IMR-90 (cell line): ENCODE measurements at regions not wholly inside any gene's neighbourhood (a gene's known extent, or its start where the extent isn't known, plus 50 kb on each side); places are given as distances from the start of the nearest gene placed in this dataset.
"Not testable (repeated sequence)": the region's sequence is repeated elsewhere in the genome, so short reads cannot be mapped to it uniquely, and the experiment has no call there.

Experiments used
- ATAC-seq: fragments of 200-7000 bp; cut with Tn5 transposase; 2 replicates; pipeline ENCODE4 v1.9.1; 2020; ENCODE audit warnings: low read depth, mild to moderate bottlenecking, moderate library complexity
- BruUV-seq: library from RNA; stranded (reverse); fragments of 400-500 nt; replicated peaks from 2 replicates; lab custom pipeline; 2021; lab: Mats Ljungman, UMichigan
- CTCF ChIA-PET: fragments of 300-600 bp; formaldehyde crosslinking; extraction: SDS; loops from one replicate; lab custom pipeline; 2021; ENCODE audit warnings: antibody characterized with exemption; lab: Yijun Ruan, JAX
- POLR2A ChIA-PET: fragments of 300-600 bp; sonication (Branson Sonifier 250); formaldehyde crosslinking; loops from one replicate; lab custom pipeline; 2022; ENCODE audit warnings: antibody characterized with exemption; ENCODE audit not compliant: unreplicated experiment; lab: Charles Lee
- DNase-seq: peaks from one replicate; pipeline ENCODE4 v3.0.0; 2013
- H2AFZ ChIP-seq: replicated peaks from 2 replicates; pipeline ENCODE3; 2013; ENCODE audit warnings: low read length, mild to moderate bottlenecking; ENCODE audit not compliant: poor library complexity
- H2AK5ac ChIP-seq: 2 replicates; pipeline ENCODE4 v1.6.1; 2013; ENCODE audit warnings: low read depth, low read length, inconsistent platforms
- H2AK9ac ChIP-seq: replicated peaks from 2 replicates; pipeline ENCODE3; 2013; ENCODE audit warnings: mild to moderate bottlenecking, low read depth, low read length, moderate library complexity; ENCODE audit not compliant: poor library complexity
- H2BK120ac ChIP-seq: 2 replicates; pipeline ENCODE4 v1.6.1; 2013; ENCODE audit warnings: low read depth, low read length, inconsistent platforms
- H2BK15ac ChIP-seq: 3 replicates; pipeline ENCODE4 v1.6.1; 2013; ENCODE audit warnings: low read depth, low read length, inconsistent platforms
- H2BK20ac ChIP-seq: 2 replicates; pipeline ENCODE4 v1.6.1; 2013; ENCODE audit warnings: low read depth, mild to moderate bottlenecking, inconsistent platforms, low read length, moderate library complexity
- H2BK5ac ChIP-seq: 2 replicates; pipeline ENCODE4 v1.6.1; 2013; ENCODE audit warnings: mild to moderate bottlenecking, low read depth, low read length, inconsistent platforms; ENCODE audit not compliant: poor library complexity, severe bottlenecking
- H3K14ac ChIP-seq: replicated peaks from 2 replicates; pipeline ENCODE4 v1.6.1; 2013; ENCODE audit warnings: low read depth, low read length, inconsistent platforms
- H3K18ac ChIP-seq: 2 replicates; pipeline ENCODE4 v1.6.1; 2013; ENCODE audit warnings: low read depth, low read length, control low read depth
- H3K23ac ChIP-seq: 2 replicates; pipeline ENCODE4 v1.6.1; 2013; ENCODE audit warnings: low read depth, low read length, inconsistent platforms
- H3K27ac ChIP-seq: 2 replicates; pipeline ENCODE4 v1.5.1; 2013; ENCODE audit warnings: mild to moderate bottlenecking, control low read depth, low read length; ENCODE audit not compliant: insufficient read depth
- H3K27me3 ChIP-seq: 2 replicates; pipeline ENCODE4 v1.6.1; 2013; ENCODE audit warnings: low read length; ENCODE audit not compliant: control insufficient read depth, insufficient read depth
- H3K36me3 ChIP-seq: 2 replicates; pipeline ENCODE4 v1.6.1; 2013; ENCODE audit warnings: low read length, mixed read lengths; ENCODE audit not compliant: control insufficient read depth, insufficient read depth
- H3K4ac ChIP-seq: 2 replicates; pipeline ENCODE4 v1.6.1; 2013; ENCODE audit warnings: low read depth, low read length, inconsistent platforms
- H3K4me1 ChIP-seq: 2 replicates; pipeline ENCODE4 v1.6.1; 2013; ENCODE audit warnings: low read length, mixed read lengths; ENCODE audit not compliant: control insufficient read depth, insufficient read depth
- H3K4me2 ChIP-seq: 2 replicates; pipeline ENCODE4 v1.6.1; 2013; ENCODE audit warnings: low read depth, mild to moderate bottlenecking, control low read depth, low read length, moderate library complexity
- H3K4me3 ChIP-seq: 2 replicates; pipeline ENCODE4 v1.5.1; 2013; ENCODE audit warnings: low read depth, mild to moderate bottlenecking, control low read depth, low read length, moderate library complexity; ENCODE audit not compliant: insufficient read depth
- H3K56ac ChIP-seq: 2 replicates; pipeline ENCODE4 v1.6.1; 2013; ENCODE audit warnings: low read length, inconsistent platforms; ENCODE audit not compliant: insufficient read depth; ENCODE audit errors: extremely low read depth
- H3K79me1 ChIP-seq, 2 experiments: 2 replicates each; pipeline ENCODE4 v1.6.1; 2013; ENCODE audit warnings: low read length in 2 of 2, inconsistent platforms in 1 of 2, low read depth in 1 of 2
- H3K9ac ChIP-seq: 2 replicates; pipeline ENCODE4 v1.6.1; 2013; ENCODE audit warnings: low read depth, low read length, control low read depth
- H3K9me1 ChIP-seq: 2 replicates; pipeline ENCODE4 v1.6.1; 2013; ENCODE audit warnings: low read length, inconsistent platforms; ENCODE audit not compliant: insufficient read depth
- H3K9me3 ChIP-seq: 2 replicates; pipeline ENCODE4 v1.6.1; 2013; ENCODE audit warnings: low read length; ENCODE audit not compliant: control insufficient read depth, insufficient read depth
- H4K20me1 ChIP-seq: 2 replicates; pipeline ENCODE4 v1.6.1; 2013; ENCODE audit warnings: low read length, inconsistent platforms; ENCODE audit not compliant: insufficient read depth
- H4K5ac ChIP-seq: 2 replicates; pipeline ENCODE4 v1.6.1; 2013; ENCODE audit warnings: mild to moderate bottlenecking, low read depth, low read length, control low read depth
- H4K8ac ChIP-seq, 2 experiments: 2 replicates each; pipeline ENCODE4 v1.6.1; 2013; ENCODE audit warnings: low read depth in 2 of 2, low read length in 2 of 2, control low read depth in 1 of 2, inconsistent platforms in 1 of 2
- H4K91ac ChIP-seq: 2 replicates; pipeline ENCODE4 v1.6.1; 2013; ENCODE audit warnings: low read depth, low read length, inconsistent platforms; ENCODE audit not compliant: insufficient read depth
- WGBS, 2 experiments: methylation state at CpG; one replicate each; pipeline versions ENCODE4 v1.1.5 to v1.1.7; 2013; ENCODE audit warnings: missing lambda C conversion rate in 2 of 2; ENCODE audit not compliant: insufficient read length in 1 of 2; ENCODE audit errors: extremely low coverage in 2 of 2; 5-methylcytosine and 5-hydroxymethylcytosine counted together
- dilution Hi-C: fragments of 300-500 bp; cut with HindIII; formaldehyde crosslinking; loops from one replicate; pipeline ENCODE4 v1.14.3; 2018; ENCODE audit warnings: low sequenced_read_pairs; ENCODE audit not compliant: unreplicated experiment
- in situ Hi-C: fragments of 300-500 bp; cut with MboI; formaldehyde crosslinking; loops from 3 replicates; pipeline ENCODE4 v1.14.3; 2019; ENCODE audit warnings: low sequenced_read_pairs, inconsistent platforms, mixed read lengths
- intact Hi-C: fragments of 100-400 bp; cut with micrococcal nuclease; formaldehyde crosslinking; loops from 2 replicates; pipeline ENCODE4 v1.10.0; 2022

- H2BK120ac ChIP-seq, H3K4me1 ChIP-seq, H4K91ac ChIP-seq, H3K4ac ChIP-seq, H3K23ac ChIP-seq, H3K9me3 ChIP-seq, H3K9me1 ChIP-seq, H2BK20ac ChIP-seq, POLR2A ChIA-PET, H2AK5ac ChIP-seq, H2BK15ac ChIP-seq, H2AK9ac ChIP-seq, CTCF ChIA-PET, H3K56ac ChIP-seq, H3K79me1 ChIP-seq, ATAC-seq, H3K4me3 ChIP-seq, H2AFZ ChIP-seq, H3K36me3 ChIP-seq, dilution Hi-C loops, DNase-seq, H3K14ac ChIP-seq, H4K8ac ChIP-seq, H4K20me1 ChIP-seq, H3K4me2 ChIP-seq, H3K27me3 ChIP-seq, H4K5ac ChIP-seq, H2BK5ac ChIP-seq, in situ Hi-C loops, intact Hi-C loops, BruUV-seq, H3K18ac ChIP-seq, H3K9ac ChIP-seq, H3K27ac ChIP-seq: not testable (repeated sequence)
- WGBS, 2 experiments: no CpG with 5 or more reads among the region's 11 CpGs
These were observed 176.9 kb upstream of the ZNF804A start for GRCh38 chr2:184421456-184421855.
